ENCODE measurements at regions not wholly inside any gene's neighbourhood (a gene's known extent, or its start where the extent isn't known, plus 50 kb on each side); places are given as distances from the start of the nearest gene placed in this dataset.

DNA sequence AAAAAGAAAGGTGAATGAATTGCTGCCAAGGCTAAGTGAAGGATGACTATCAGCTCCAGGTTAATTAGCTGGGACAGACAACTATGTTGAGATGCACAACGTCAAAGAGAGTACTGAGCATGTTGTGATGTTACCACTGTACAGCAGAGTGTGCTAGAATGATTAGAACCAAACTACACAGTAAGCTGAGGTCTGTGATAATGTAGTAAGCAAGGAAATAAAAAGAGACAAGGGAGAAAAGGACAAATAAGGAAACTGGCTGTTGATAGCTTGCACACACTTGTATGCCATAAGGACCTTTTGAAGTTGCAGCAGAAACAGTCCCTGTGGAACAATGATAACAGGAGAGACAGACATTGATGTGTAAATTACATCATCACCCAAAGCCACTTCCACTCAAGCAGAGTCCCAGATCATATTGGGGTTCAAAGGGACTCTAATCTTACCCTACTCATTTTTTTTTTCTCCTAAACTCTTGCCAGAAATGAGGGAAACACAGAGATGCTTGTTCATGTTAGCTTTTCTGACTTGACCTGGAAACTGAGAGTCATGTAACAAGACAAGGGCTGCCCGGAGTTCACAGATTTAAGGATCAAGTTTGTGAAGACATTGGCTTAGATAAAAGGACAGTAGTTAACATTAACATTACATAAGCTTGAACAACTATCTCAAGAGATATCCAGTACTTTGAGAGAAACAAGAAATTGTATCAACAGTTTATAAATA, 189.9 kb downstream of the CENPW start:
- no peak for DNase-seq

DNA sequence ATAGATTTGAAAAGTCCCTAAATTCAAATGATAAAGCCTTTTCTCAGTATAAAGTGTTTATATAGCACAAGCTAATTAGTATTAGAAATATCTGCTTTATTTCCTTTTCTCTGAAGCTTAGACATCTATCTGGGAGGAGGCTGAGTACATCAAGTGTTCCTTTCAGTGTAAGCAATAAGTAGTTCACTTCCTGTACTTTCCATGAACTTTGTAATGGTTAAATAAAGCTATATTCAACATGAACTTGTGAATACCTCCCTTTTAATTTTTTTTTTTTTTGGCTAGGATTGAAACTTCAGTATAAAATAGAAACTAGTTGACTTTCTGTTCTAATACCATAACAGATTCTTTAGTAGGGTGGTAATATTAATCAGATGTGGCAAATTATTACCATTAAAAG, 190.9 kb downstream of the CENPW start:
- DNase-seq: no peak

GRCh38 chr6:126531286-126531685, 191.4 kb downstream of the CENPW start:
- no peak for DNase-seq

- no peak for DNase-seq
These were observed 191.9 kb downstream of the CENPW start for GRCh38 chr6:126531840-126532239.

GRCh38 chr6:126534401-126534800, 194.5 kb downstream of the CENPW start:
- DNase-seq: no peak

GRCh38 chr6:126535138-126535537, 195.2 kb downstream of the CENPW start:
- DNase-seq: no peak

DNA sequence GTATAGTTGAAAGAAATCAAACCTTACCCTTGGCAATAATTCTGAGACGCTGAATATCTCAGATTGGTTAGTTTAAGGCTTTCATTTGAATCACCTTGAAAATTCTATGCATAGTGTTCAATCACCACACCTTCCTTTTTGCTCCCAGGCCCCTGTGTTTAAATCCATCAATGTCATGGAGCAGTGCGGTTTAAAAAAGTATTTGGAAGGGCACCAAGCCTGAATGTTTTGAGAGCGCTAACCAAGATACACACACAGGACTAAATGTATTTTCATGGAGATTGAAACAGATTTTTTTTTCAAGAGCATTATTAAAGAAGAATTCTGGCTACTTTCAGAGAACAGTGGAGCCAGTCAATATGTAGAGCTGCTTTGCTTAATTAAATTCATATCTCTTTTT, 195.7 kb downstream of the CENPW start:
- no peak for DNase-seq

DNA sequence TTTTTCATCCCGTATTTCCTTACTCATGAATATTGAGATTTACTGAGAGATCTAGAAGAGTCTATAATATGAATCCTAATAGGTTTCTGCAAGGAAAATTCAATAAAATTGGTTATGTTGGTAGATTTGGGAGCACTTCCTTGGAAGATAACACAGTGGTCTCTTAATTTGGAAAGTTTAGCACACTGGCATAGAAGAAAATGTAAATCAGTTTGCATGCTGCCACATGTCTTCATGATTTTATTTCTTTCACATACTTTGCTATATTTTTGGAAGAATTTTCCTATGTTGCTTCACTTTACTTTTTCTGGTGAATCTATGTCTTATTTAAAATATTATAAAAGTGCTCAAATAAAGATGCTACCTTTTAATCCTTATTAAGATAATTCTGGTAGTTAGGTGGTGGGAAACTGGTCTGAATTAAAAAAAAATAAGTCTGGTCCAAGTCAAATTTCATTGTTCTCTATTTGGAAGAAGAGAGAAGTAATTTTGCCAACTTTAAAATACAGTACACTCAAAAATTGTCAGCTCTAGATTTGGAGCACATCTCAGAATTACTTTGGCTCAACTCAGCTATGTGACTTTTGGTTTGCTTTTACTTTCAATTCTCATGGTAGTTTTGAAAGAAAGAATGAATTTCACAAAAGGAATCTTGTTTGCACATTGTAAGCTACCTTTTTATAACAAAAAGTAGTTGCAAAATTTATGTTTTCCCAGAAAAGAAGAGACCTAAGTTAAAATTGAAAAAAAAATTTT, 197.3 kb downstream of the CENPW start:
- DNase-seq: no peak

DNA sequence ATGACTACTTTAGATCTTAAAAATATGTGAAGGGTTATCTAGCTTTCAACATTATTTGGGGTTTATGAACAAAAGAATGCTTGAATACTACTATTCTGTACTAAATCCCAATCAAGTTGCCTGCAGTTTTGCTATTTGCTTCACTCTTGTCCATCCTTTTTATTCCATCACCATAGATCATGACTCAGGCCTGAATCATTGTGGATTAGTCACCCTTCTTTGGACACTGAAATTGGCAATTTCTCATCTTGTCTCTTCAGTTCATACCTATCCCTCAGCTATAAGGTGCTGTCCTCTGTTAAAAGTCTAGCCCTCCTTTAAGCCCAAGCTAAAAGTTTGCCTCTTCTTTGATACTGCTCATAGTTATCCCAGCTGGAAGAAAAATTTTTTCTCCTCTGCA, 199.1 kb downstream of the CENPW start:
- no peak for DNase-seq

DNA sequence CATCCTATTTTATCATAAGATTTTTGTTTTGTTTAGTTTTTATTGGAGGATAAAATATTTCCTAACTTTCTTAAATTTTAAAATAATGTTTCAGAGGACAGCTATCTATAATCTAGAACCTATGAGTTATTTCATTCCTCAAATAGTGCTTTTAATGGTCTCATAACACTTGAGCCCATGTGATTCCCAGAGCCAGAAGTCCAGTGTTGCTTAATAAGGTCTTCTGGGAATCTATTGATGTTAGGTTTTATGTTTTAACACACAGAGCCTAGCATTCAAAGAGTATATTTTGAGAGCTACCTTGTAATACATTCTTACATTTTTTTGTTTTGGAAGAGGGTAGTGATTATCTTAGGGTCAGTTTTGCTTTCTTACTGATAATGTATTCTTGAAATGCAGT, 200.2 kb downstream of the CENPW start:
- no peak for DNase-seq

- DNase-seq: no peak
These were observed 202.0 kb downstream of the CENPW start for GRCh38 chr6:126541806-126542491.

DNA sequence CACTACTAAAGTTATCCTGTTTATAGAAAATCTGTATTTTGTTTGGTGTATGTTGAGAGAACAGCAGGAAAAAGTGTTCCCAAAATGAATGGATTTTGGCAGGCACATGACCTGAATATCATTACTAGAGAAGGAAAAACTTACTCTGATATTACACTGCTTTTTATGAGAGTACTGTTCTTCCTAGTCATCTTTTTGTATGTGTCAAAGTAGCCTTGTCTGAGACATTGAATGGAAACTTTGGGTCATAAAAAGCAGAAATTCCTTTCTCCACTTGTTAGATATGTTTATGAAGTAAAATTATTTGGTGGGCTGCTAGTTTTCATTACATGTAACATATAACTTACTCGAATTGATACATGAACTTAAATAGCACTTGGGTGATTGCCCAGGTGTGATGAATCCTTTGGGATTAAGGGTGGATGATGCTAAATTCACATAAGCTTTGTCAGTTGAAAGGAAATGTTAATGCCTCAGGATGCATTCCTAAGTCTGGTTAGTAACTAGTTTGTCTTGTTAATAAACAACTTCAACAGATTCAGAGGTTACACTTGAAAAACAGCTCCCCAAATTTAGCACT, 206.7 kb downstream of the CENPW start:
- DNase-seq: no peak

GRCh38 chr6:126548300-126548699, 208.4 kb downstream of the CENPW start:
- DNase-seq: no peak

DNA sequence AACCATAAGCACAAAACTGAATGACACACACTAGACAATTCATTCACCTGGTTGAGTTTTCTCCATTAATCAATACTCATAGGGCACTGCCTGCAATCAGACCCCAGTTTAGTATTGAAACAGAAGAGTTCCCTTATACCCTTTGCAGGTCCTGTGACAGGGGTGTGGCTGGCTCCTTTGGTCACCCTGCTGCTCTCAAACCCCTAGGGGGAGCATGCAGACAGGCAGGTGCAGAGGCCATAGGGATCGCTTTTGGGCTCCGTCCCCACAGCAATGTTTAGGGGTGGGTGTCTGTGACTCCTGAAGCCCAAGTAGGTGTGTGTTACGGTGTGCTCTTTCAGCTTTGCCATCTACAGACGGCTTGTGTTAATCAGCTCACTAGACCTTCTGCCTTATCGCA, 210.4 kb downstream of the CENPW start:
- no peak for DNase-seq

DNA sequence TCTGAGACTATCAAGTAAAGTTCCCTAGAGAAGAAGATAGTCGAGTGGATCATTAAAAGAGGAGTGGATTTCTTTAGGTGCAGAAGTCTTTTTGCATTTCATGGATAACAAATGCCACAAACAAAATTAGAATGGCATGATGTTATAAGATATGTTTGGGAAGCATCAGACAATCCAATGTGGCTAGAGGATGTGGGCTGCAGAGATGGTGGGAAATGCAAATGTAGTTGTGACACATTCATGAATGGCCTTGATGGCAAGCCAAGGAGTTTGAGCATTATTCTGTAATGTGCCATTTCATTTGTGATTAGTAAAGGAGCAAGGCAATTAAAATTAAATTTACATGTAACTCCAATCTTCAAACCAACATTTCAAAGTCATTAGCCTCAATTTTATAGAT, 211.9 kb downstream of the CENPW start:
- no peak for DNase-seq

DNA sequence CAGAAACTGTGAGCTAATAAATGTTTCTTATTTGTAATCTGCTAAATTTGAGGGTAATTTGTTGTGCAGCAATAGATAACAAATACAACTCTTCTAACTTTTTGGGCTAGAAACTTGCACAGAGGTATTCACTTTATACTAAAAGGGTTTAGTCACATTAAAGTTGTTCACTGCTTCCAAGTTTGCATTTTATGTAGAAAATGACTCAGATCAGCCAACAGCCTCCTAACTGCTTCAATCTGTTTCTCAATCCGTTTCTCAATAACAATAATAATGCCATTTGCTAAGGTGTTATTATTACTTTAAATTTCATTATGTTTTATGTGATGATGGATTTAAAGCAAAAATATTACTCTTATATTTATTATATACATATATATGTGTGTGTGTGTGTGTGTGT, 213.9 kb downstream of the CENPW start:
- DNase-seq: no peak

- DNase-seq: no peak
These were observed 230.6 kb downstream of the CENPW start for GRCh38 chr6:126570507-126570906.

- DNase-seq: no peak
These were observed 234.4 kb downstream of the CENPW start for GRCh38 chr6:126574301-126574700.

GRCh38 chr6:126581316-126581715, 241.4 kb downstream of the CENPW start:
- DNase-seq: no peak

- no peak for DNase-seq
These were observed 260.5 kb downstream of the CENPW start for GRCh38 chr6:126600258-126600916.

GRCh38 chr6:126603410-126603809, 263.5 kb downstream of the CENPW start:
- DNase-seq: no peak

DNA sequence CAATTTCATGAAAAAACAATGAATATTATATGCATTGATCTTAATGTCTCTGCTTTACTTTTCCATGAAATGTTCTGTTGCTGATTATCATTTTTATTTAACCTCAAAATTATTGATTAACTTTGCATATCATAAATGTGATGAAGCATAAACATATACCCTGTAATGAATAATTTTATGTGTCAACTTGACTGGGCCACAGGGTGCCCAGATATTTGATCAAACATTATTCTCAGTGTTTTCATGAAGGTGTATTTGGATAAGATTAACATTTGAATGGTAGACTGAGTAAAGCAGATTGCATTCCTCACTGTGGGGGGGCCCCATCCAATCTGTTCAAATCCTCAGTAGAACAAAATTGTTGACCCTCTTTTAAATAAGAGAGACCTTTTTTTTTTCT, 265.2 kb downstream of the CENPW start:
- no peak for DNase-seq

GRCh38 chr6:126607289-126607688, 267.4 kb downstream of the CENPW start:
- DNase-seq: no peak

Data from GDM1 (cell line).